ENCODE measurements at regions not wholly inside any gene's neighbourhood (a gene's known extent, or its start where the extent isn't known, plus 50 kb on each side); places are given as distances from the start of the nearest gene placed in this dataset.
"Not testable (repeated sequence)": the region's sequence is repeated elsewhere in the genome, so short reads cannot be mapped to it uniquely, and the experiment has no call there.

DNA sequence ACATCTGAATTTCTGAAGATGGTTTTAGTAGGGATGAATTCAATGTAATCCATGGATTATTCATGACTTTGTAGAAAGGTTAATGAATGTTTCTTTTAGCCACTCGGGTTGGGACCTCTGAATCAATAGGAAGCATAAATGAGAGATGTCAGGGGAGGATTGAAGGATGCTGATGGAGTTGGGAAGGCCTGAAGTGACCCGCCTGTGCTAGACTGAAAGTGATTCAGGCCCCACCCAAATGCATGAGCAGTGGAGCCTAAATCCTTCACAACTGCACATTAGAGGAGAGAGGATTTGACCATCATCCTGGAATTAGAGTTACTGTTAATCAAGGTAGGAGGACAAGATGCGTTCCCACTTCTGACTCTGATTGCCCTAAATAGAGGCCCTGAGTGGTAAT is 162.2 kb upstream of the PTPN20 start:
- not testable (repeated sequence) for DNase-seq (ENCODE audit: low read depth)

- DNase-seq (ENCODE audit: low read depth) = not testable (repeated sequence)
Measured at GRCh38 chr10:46749470-46749869, 161.8 kb upstream of the PTPN20 start.

- not testable (repeated sequence) for DNase-seq (ENCODE audit: low read depth)
Measured at GRCh38 chr10:46753763-46754162, 157.5 kb upstream of the PTPN20 start.

DNA sequence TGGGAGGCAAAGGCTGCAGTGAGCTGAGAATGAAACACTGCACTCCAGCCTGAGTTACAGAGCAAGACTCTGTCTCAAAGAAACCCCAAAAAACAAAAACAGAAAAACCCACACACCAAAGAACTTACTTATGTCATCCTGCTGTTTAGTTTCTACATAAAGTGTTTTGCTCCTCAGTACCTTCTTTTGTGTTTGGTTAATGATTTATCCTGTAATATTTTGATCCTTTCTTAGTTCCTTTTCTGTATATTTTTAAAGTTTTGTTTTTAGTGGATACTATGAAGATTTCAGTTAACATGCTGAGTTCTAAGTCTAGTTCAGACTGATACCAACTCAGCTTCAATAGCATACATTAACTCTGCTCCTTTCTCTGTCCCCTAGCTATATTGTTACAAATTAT is 149.8 kb upstream of the PTPN20 start:
- not testable (repeated sequence) for DNase-seq (ENCODE audit: low read depth)

DNA sequence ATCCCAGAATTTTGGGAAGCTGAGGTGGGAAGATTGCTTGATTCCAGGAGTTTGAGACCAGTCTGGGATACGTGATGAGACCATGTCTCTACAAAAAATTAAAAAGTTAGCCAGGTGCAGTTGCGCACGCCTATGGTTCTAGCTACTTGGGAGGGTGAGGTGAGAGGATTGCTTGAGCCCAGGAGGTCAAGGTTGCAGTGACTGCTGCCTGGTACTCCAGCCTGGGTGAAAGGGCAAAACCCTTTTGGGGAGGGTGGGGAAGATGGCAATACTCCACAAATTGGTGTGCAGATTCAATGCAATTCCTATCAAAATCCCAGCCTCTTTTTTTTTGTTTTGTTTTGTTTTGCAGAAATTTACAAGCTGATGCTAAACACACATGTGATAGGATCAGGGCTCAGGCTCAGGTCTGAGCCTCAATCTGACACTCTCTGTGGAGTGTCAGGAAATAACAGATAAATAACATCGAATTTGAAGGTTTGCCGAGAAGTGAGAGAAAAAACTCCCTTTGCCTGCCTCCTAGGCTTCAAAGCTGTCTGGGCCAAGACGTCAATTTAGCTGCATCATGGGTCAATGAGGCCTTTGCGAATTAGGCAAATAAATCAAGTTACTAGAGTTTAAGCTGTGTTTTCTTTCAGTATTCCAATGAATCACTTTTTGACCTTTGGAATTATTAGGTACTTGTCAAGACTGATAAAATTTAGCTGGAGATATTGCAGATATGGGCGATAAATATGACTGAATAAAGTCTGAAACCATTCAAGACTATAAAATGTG is 142.5 kb upstream of the PTPN20 start:
- DNase-seq (ENCODE audit: low read depth) = not testable (repeated sequence)

GRCh38 chr10:46773178-46773896 is 137.9 kb upstream of the PTPN20 start:
- DNase-seq (ENCODE audit: low read depth) = not testable (repeated sequence)

GRCh38 chr10:46773897-46774236 is 137.4 kb upstream of the PTPN20 start:
- DNase-seq (ENCODE audit: low read depth) = not testable (repeated sequence)

GRCh38 chr10:46774366-46774765 is 136.9 kb upstream of the PTPN20 start:
- not testable (repeated sequence) for DNase-seq (ENCODE audit: low read depth)

DNA sequence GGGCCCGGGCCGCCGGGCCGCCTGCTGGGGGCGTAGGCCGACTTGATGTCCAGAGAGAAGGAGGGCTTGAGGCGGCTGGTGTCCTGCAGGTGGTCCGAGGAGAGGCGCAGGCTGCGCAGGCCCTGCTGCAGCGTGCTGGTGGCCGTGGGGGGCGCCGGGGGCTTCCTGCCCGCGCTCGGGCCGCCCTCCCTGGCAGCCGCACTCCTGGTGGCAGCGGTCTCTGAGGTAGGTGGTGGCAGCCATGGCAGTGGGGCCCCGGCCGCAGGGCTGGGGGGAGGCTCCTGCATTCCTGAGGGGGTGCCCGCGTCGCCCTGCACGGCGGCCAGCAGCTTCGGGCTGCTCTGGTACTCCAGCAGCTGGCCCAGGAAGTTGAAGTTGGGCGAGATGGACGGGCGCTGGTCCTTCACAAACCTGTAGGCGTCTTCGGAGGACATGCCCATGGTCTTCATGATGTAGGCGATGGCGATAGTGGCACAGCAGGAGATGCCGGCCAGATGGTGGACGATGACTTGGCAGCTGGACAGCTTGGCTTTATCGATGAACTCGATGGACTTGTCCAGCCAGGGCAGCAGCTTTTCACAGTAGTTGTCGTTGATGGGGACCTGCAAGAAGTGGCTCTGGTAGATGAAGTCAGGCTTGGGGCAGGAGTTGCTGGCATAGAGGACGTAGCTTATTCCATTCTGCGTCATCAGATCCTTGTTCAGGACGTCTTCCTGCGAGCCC is 136.1 kb upstream of the PTPN20 start:
- not testable (repeated sequence) for DNase-seq (ENCODE audit: low read depth)

DNA sequence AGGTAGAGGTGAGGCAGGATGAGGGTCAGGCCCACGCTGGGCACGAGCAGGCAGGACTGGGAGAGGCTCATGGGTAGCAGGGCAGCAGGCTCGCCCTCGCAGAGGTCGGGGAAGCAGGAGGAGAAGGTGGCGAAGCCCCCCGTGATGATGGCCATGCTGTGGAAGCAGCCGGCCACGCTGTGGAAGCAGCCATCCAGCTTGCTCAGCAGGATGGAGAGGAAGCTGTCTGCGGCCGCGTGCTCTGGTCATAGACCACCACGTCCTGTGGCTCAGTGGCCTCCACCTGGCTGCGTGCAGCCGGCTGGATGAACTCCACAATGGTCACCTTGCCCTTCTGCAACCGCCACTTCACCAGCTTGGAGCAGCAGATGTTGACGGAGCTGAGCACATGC is 135.6 kb upstream of the PTPN20 start:
- not testable (repeated sequence) for DNase-seq (ENCODE audit: low read depth)

GRCh38 chr10:46779571-46779970 is 131.7 kb upstream of the PTPN20 start:
- not testable (repeated sequence) for DNase-seq (ENCODE audit: low read depth)

- not testable (repeated sequence) for DNase-seq (ENCODE audit: low read depth)
Measured at GRCh38 chr10:46780164-46780563, 131.1 kb upstream of the PTPN20 start.

GRCh38 chr10:46781001-46781400 is 130.2 kb upstream of the PTPN20 start:
- DNase-seq (ENCODE audit: low read depth) = not testable (repeated sequence)

GRCh38 chr10:46782001-46782874 is 129.0 kb upstream of the PTPN20 start:
- DNase-seq (ENCODE audit: low read depth) = not testable (repeated sequence)

GRCh38 chr10:46784665-46785064 is 126.6 kb upstream of the PTPN20 start:
- not testable (repeated sequence) for DNase-seq (ENCODE audit: low read depth)

DNA sequence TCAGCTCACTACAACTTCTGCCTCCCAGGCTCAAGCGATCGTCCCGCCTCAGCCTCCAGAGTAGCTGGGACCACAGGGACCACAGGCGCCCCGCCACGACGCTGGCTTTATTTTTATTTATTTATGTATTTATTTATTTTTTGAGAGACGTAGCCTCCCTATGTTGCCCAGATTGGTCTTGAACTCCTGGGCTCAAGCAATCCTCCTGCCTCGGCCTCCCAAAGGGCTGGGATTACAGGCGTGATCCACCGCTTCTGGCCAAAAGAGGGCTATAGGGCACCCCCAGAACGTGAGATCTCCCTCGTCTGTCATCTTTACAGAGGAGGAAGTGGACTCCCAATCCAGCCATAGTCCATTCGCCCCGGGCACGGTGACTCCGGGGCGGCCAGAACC is 125.1 kb upstream of the PTPN20 start:
- not testable (repeated sequence) for DNase-seq (ENCODE audit: low read depth)

GRCh38 chr10:46786518-46787320 is 124.5 kb upstream of the PTPN20 start:
- DNase-seq (ENCODE audit: low read depth) = peak; percentile 15

DNA sequence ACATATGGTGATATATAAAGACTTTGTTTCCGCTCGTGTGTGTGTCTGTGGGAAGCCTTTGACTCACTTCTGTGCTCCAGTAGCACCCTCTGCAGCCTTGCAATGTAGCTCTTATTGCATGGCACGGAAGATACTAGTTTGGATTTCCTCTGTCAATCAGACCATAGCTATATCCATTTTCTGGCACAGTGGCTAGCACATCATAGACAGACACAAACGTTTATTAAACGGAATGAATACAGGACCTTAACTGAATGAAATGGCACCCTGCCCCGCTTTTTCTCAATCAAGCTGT is 124.0 kb upstream of the PTPN20 start:
- DNase-seq (ENCODE audit: low read depth) = no peak

DNA sequence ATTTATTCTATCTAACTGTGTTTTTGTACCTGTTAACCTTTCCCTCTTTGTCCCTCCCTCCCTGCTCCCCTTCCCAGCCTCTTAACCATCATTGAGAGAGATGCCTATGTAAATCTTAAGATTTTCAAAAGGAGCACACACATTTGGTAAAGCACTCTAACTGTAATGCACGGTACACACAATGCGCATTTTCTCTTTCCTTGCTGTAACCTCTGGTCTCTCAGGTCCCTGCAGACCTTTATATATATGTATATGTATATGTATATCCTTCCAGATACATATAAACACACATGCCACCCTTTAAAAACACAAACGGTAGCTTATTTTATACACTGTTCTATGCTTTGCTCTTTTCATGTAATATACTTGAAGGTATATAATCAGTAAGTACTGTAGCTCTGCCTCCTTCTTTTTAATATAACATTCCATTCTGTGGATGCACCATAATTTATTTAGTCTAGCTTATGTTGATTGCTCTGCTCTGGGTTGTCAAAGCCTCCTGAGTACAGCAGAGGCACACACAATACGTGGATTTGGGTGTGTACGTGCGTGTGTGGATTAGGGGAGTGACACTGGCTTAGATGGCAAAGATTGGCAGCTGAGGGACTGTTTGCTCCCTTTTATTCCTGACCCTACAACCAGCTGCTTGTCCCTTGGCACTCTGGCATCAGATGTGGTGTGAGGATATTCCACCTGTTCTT is 118.4 kb upstream of the PTPN20 start:
- not testable (repeated sequence) for DNase-seq (ENCODE audit: low read depth)

DNA sequence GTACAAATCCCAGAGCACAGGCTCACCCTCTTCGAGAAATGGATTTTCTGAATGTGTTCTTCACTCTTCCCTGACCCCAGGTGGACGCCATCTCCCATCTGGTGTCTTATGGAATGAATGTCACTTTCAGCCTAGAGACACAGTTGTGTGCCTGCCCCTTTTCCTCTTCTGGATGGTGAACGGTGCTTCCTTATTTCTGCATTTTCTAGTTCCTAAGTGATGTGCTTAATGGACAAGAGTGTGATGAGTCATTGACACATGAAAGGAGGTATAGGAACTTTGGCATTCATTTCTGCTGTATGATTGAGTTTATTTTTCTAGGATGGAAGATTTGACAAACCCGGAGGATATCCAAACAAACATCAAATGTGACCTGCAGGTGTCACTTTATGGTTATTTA is 114.9 kb upstream of the PTPN20 start:
- not testable (repeated sequence) for DNase-seq (ENCODE audit: low read depth)
